HEK293T (cell line): ENCODE measurements at regions not wholly inside any gene's neighbourhood (a gene's known extent, or its start where the extent isn't known, plus 50 kb on each side); places are given as distances from the start of the nearest gene placed in this dataset.
A peak's percentile ranks its signal among the peaks of the same experiment; 100 is the strongest.

Source experiments
- CTCF ChIA-PET: fragments of 350-600 bp; formaldehyde crosslinking; extraction: SDS; loops from one replicate; lab custom pipeline; 2021; ENCODE audit warnings: antibody characterized with exemption, inconsistent platforms; lab: Yijun Ruan, JAX
- POLR2A ChIA-PET: fragments of 350-600 bp; formaldehyde crosslinking; extraction: SDS; loops from one replicate; lab custom pipeline; 2020; ENCODE audit warnings: antibody characterized with exemption, inconsistent platforms; lab: Yijun Ruan, JAX
- DNase-seq: peaks from one replicate; pipeline ENCODE4 v3.0.0; 2012; ENCODE audit warnings: mixed read lengths; ENCODE audit errors: extremely low spot score
- ARNT ChIP-seq: fragments of 450-650 bp; IDR thresholded peaks from 2 replicates; pipeline ENCODE4 v1.6.1; 2017; ENCODE audit warnings: mild to moderate bottlenecking
- BHLHE40 ChIP-seq: fragments of 450-650 bp; IDR thresholded peaks from 2 replicates; pipeline ENCODE4 v1.6.1; 2016; ENCODE audit warnings: mild to moderate bottlenecking, moderate library complexity, borderline replicate concordance
- CTBP1 ChIP-seq: fragments of 450-650 bp; IDR thresholded peaks from 2 replicates; pipeline ENCODE4 v1.6.1; 2016; ENCODE audit warnings: borderline replicate concordance
- ELF4 ChIP-seq: fragments of 450-650 bp; IDR thresholded peaks from 2 replicates; pipeline ENCODE4 v1.6.1; 2017; ENCODE audit warnings: antibody characterized with exemption
- FOXA1 ChIP-seq: fragments of 450-650 bp; IDR thresholded peaks from 2 replicates; pipeline ENCODE4 v1.6.1; 2016; ENCODE audit warnings: mild to moderate bottlenecking
- FOXK2 ChIP-seq: fragments of 450-650 bp; IDR thresholded peaks from 2 replicates; pipeline ENCODE4 v1.6.1; 2016; ENCODE audit warnings: mild to moderate bottlenecking
- FOXM1 ChIP-seq: fragments of 450-650 bp; IDR thresholded peaks from 2 replicates; pipeline ENCODE4 v1.6.1; 2017; ENCODE audit warnings: mild to moderate bottlenecking, borderline replicate concordance
- HDGF ChIP-seq: fragments of 450-650 bp; IDR thresholded peaks from 2 replicates; pipeline ENCODE4 v1.6.1; 2017; ENCODE audit warnings: antibody characterized with exemption, borderline replicate concordance
- L3MBTL2 ChIP-seq: fragments of 450-650 bp; conservative IDR thresholded peaks from 2 replicates; pipeline ENCODE4 v1.6.1; 2016; ENCODE audit warnings: mild to moderate bottlenecking
- LEF1 ChIP-seq: fragments of 450-650 bp; IDR thresholded peaks from 2 replicates; pipeline ENCODE4 v1.6.1; 2017; ENCODE audit warnings: mild to moderate bottlenecking, borderline replicate concordance
- NFRKB ChIP-seq: fragments of 450-650 bp; IDR thresholded peaks from 2 replicates; pipeline ENCODE4 v1.6.1; 2016; ENCODE audit warnings: mild to moderate bottlenecking, moderate library complexity
- PKNOX1 ChIP-seq: fragments of 450-650 bp; IDR thresholded peaks from 2 replicates; pipeline ENCODE4 v1.6.1; 2016
- SP1 ChIP-seq: fragments of 450-650 bp; IDR thresholded peaks from 2 replicates; pipeline ENCODE4 v1.6.1; 2017
- SUZ12 ChIP-seq: fragments of 450-650 bp; IDR thresholded peaks from 2 replicates; pipeline ENCODE4 v1.6.1; 2016; ENCODE audit warnings: mild to moderate bottlenecking
- TARDBP ChIP-seq: fragments of 450-650 bp; IDR thresholded peaks from 2 replicates; pipeline ENCODE4 v1.6.1; 2016
- ZNF384 ChIP-seq: fragments of 450-650 bp; IDR thresholded peaks from 2 replicates; pipeline ENCODE4 v1.6.1; 2016

DNA sequence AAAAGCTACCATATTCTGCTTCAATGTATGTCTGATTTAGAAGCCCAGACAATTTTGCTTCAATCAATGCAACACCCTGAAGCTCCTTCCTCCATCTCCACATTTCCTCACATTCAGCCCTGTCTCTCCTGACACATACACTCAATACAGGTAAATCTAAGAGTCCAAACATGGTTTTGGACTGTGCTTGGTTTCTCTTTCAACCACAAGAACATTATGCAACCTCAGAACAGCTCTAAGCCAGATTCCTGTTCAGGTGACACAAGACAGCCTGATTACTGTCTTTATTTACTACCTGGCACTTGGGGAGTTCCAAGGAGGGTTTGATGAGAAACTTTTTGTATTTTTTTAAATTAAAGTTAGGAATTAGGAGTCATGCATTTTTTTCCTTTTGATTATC is 307.5 kb upstream of the SLIT2 start:
- ChIA-PET POLR2A (no interaction called here), CTCF (no interaction called here)
- no peak for DNase-seq
- TF ChIP-seq ARNT (no peak), BHLHE40 (no peak), FOXM1 (no peak), L3MBTL2 (no peak), LEF1 (no peak), ELF4 (no peak), FOXK2 (no peak), FOXA1 (no peak), NFRKB (no peak), HDGF (no peak), SUZ12 (no peak), ZNF384 (no peak), SP1 (no peak), CTBP1 (no peak), TARDBP (no peak), PKNOX1 (no peak)

DNA sequence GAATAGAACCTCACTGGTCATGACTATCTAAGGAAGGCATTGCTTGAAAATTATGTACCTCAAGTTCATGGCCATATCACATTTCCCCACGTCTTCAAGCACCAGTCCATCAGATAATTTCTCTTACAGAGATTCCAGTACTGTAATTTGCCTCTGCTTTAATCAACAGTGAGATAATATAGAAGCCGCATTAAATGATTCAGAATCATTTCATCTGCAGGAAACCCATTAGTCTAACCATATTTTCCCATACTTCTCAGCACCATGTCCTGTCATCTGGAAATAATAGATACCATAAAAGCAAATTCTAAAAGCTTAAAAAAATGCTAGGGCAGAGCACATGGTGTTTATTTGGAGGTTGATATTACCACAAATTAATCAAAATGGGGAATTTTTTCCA is 310.3 kb upstream of the SLIT2 start:
- CTCF ChIA-PET, result no interaction called here

GRCh38 chr4:19940861-19941260 is 310.8 kb upstream of the SLIT2 start:
- DNase-seq, result no peak
- POLR2A ChIA-PET, result no interaction called here
- CTCF ChIA-PET, result no interaction called here
- TF ChIP-seq TARDBP, result no peak
- TF ChIP-seq PKNOX1, result peak; percentile 69

More for the DNA sequence above, 310.3 kb upstream of the SLIT2 start:
- DNase-seq, result no peak
- POLR2A ChIA-PET, result no interaction called here
- no peak for TF ChIP-seq PKNOX1
- TF ChIP-seq BHLHE40, result no peak
- no peak for TF ChIP-seq ELF4
- TF ChIP-seq LEF1, result no peak
- TF ChIP-seq FOXA1, result no peak
- no peak for TF ChIP-seq TARDBP
- no peak for TF ChIP-seq HDGF
- TF ChIP-seq FOXK2, result no peak
- TF ChIP-seq SUZ12, result no peak
- no peak for TF ChIP-seq NFRKB
- TF ChIP-seq CTBP1, result no peak
- TF ChIP-seq ARNT, result no peak
- no peak for TF ChIP-seq ZNF384
- TF ChIP-seq L3MBTL2, result no peak
- no peak for TF ChIP-seq FOXM1
- TF ChIP-seq SP1, result no peak

GRCh38 chr4:19936476-19936875 is 315.2 kb upstream of the SLIT2 start:
- no peak for DNase-seq
- POLR2A ChIA-PET, result no interaction called here
- CTCF ChIA-PET, result no interaction called here
- TF ChIP-seq L3MBTL2 (no peak), FOXK2 (no peak), SUZ12 (no peak), ARNT (no peak), FOXM1 (no peak), ELF4 (no peak), FOXA1 (no peak), NFRKB (no peak), PKNOX1 (no peak), HDGF (no peak), SP1 (no peak), BHLHE40 (no peak), TARDBP (no peak), CTBP1 (no peak), LEF1 (no peak), ZNF384 (no peak)

- TF ChIP-seq LEF1, result no peak
- TF ChIP-seq CTBP1, result no peak
- no peak for TF ChIP-seq HDGF
- no peak for TF ChIP-seq PKNOX1
- TF ChIP-seq ARNT, result no peak
- no peak for TF ChIP-seq ELF4
- no peak for TF ChIP-seq FOXM1
- no peak for TF ChIP-seq SUZ12
- TF ChIP-seq L3MBTL2, result no peak
- no peak for TF ChIP-seq SP1
- no peak for TF ChIP-seq NFRKB
- POLR2A ChIA-PET, result no interaction called here
- CTCF ChIA-PET, result no interaction called here
Measured at GRCh38 chr4:19930742-19931141, 321.0 kb upstream of the SLIT2 start.

GRCh38 chr4:19927381-19927780 is 324.3 kb upstream of the SLIT2 start:
- TF ChIP-seq TARDBP, result no peak
- TF ChIP-seq ELF4, result no peak
- TF ChIP-seq CTBP1, result no peak
- TF ChIP-seq BHLHE40, result no peak
- no peak for TF ChIP-seq FOXA1
- no peak for TF ChIP-seq HDGF
- TF ChIP-seq FOXK2, result no peak
- no peak for TF ChIP-seq ZNF384
- no peak for TF ChIP-seq SUZ12
- TF ChIP-seq LEF1, result no peak
- TF ChIP-seq L3MBTL2, result no peak
- no peak for TF ChIP-seq SP1
- no peak for TF ChIP-seq ARNT
- TF ChIP-seq NFRKB, result no peak
- TF ChIP-seq PKNOX1, result no peak
- no peak for DNase-seq
- ChIA-PET POLR2A (no interaction called here), CTCF (no interaction called here)

More at GRCh38 chr4:19930742-19931141, 321.0 kb upstream of the SLIT2 start:
- DNase-seq, result no peak
